ENCODE measurements at regions not wholly inside any gene's neighbourhood (a gene's known extent, or its start where the extent isn't known, plus 50 kb on each side); places are given as distances from the start of the nearest gene placed in this dataset.
"Not testable (repeated sequence)": the region's sequence is repeated elsewhere in the genome, so short reads cannot be mapped to it uniquely, and the experiment has no call there.

GRCh38 chr15:29529043-29529442 is 259.4 kb upstream of the NSMCE3 start:
- no peak for ATAC-seq
- H3K9me3 Mint-ChIP-seq: no peaks in the 10 kb centered on the region
- DNase-seq: no peak
- no peaks in the 10 kb centered on the region for H3K4me1 Mint-ChIP-seq (ENCODE audit: low read depth)
- H3K36me3 Mint-ChIP-seq (ENCODE audit: insufficient read depth): no peaks in the 10 kb centered on the region
- no peak overlapping the region for H3K4me3 Mint-ChIP-seq
- peaks cover 10% of the 10 kb centered on the region for H3K27me3 Mint-ChIP-seq (ENCODE audit: low read depth)

- DNase-seq (no peak), ATAC-seq (no peak)
- no peak overlapping the region for H3K4me3 Mint-ChIP-seq
- no peaks in the 10 kb centered on the region for H3K9me3 Mint-ChIP-seq
- H3K27me3 Mint-ChIP-seq (ENCODE audit: low read depth): peaks cover 10% of the 10 kb centered on the region
- no peaks in the 10 kb centered on the region for H3K4me1 Mint-ChIP-seq (ENCODE audit: low read depth)
- H3K36me3 Mint-ChIP-seq (ENCODE audit: insufficient read depth): no peaks in the 10 kb centered on the region
Measured at GRCh38 chr15:29528276-29528675, 258.7 kb upstream of the NSMCE3 start.

- ATAC-seq: no peak
- no peaks in the 10 kb centered on the region for H3K4me1 Mint-ChIP-seq (ENCODE audit: low read depth)
- H3K4me3 Mint-ChIP-seq: no peak overlapping the region
- no peaks in the 10 kb centered on the region for H3K36me3 Mint-ChIP-seq (ENCODE audit: insufficient read depth)
- DNase-seq: no peak
- H3K27me3 Mint-ChIP-seq (ENCODE audit: low read depth): peaks cover 6% of the 10 kb centered on the region
- H3K9me3 Mint-ChIP-seq: no peaks in the 10 kb centered on the region
Measured at GRCh38 chr15:29526802-29527201, 257.2 kb upstream of the NSMCE3 start.

DNA sequence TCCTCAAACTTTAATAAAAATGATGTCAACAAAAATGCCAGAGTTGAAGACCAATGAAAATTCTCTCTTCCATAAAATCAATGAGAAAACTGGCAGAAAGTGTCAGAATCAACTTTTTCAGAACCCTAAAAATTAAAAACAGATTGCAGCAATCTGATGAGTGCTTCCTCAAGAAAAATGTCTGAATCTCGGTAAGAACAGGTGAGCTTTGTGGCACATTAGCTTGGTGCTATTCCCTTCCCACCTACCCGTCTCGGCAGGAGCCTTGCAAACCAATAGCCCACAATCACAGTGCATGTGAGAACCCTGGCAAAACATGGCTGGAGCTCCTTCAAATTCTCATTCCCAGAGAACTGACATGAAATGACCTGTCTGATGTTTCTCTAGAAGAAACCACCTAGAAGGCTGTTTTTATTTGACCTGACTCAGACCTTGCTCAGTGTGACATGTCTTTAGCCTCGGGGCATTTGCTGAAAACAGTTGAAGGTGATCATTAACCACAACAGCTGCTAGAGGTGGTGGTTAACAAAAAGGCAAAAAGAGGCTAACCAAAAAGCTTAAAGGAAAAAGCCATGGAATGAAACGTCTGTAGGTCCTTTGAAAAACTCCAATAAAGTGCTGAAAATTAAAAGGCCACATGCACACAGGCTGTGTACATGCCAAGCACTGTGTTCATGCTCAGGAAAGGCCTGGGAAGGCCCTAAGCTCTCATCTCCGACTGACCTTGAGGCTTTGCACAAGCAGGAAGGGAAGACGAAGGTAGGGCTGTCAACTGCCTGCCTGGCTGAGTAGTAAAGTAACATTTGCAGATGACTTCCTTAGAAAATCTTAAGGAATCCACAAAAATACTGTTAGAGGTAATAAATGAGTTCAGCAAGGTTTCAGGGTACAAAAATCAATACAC is 253.0 kb upstream of the NSMCE3 start:
- Mint-ChIP-seq H3K9me3 (peaks cover 12% of the 10 kb centered on the region), H3K36me3 (ENCODE audit: insufficient read depth) (no peaks in the 10 kb centered on the region)
- ATAC-seq: no peak

GRCh38 chr15:29518442-29518841 is 248.8 kb upstream of the NSMCE3 start:
- no peak for DNase-seq
- ATAC-seq: no peak
- peaks cover 3% of the 10 kb centered on the region for H3K27me3 Mint-ChIP-seq (ENCODE audit: low read depth)
- H3K4me1 Mint-ChIP-seq (ENCODE audit: low read depth): no peaks in the 10 kb centered on the region
- H3K4me3 Mint-ChIP-seq: no peak overlapping the region
- peaks cover 12% of the 10 kb centered on the region for H3K9me3 Mint-ChIP-seq
- no peaks in the 10 kb centered on the region for H3K36me3 Mint-ChIP-seq (ENCODE audit: insufficient read depth)

More for the DNA sequence above, 253.0 kb upstream of the NSMCE3 start:
- Mint-ChIP-seq H3K4me1 (ENCODE audit: low read depth) (no peaks in the 10 kb centered on the region), H3K4me3 (no peak overlapping the region), H3K27me3 (ENCODE audit: low read depth) (peaks cover 3% of the 10 kb centered on the region)
- DNase-seq: no peak

GRCh38 chr15:29517829-29518228 is 248.2 kb upstream of the NSMCE3 start:
- H3K36me3 Mint-ChIP-seq (ENCODE audit: insufficient read depth): no peaks in the 10 kb centered on the region
- peaks cover 3% of the 10 kb centered on the region for H3K27me3 Mint-ChIP-seq (ENCODE audit: low read depth)
- ATAC-seq (no peak), DNase-seq (no peak)
- H3K4me3 Mint-ChIP-seq: no peak overlapping the region
- peaks cover 12% of the 10 kb centered on the region for H3K9me3 Mint-ChIP-seq
- no peaks in the 10 kb centered on the region for H3K4me1 Mint-ChIP-seq (ENCODE audit: low read depth)

DNA sequence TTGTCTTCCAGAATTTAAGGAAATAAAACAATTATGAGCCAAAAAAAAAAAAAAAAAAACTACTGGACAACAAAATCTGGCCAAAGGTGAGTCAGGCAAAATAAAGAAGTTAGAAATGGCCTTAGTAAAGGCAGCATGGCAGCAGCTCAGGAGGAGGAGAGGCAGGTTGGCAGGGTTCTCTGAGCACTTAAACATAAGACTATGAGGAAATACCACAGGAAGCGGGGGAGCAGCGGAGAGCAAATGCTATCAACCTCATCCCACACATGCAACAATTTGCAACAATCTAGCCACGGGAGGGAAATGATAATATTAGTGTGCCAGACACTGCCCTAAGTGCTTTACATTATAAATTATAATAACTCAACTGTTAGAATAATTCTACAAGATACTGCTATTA is 247.3 kb upstream of the NSMCE3 start:
- DNase-seq (no peak), ATAC-seq (no peak)
- H3K9me3 Mint-ChIP-seq: peaks cover 12% of the 10 kb centered on the region
- no peak overlapping the region for H3K4me3 Mint-ChIP-seq
- H3K27me3 Mint-ChIP-seq (ENCODE audit: low read depth): peaks cover 3% of the 10 kb centered on the region
- H3K36me3 Mint-ChIP-seq (ENCODE audit: insufficient read depth): no peaks in the 10 kb centered on the region
- no peaks in the 10 kb centered on the region for H3K4me1 Mint-ChIP-seq (ENCODE audit: low read depth)

- ATAC-seq (no peak), DNase-seq (no peak)
- Mint-ChIP-seq H3K4me3 (no peak overlapping the region), H3K9me3 (peaks cover 11% of the 10 kb centered on the region), H3K36me3 (ENCODE audit: insufficient read depth) (no peaks in the 10 kb centered on the region), H3K27me3 (ENCODE audit: low read depth) (peaks cover 2% of the 10 kb centered on the region), H3K4me1 (ENCODE audit: low read depth) (no peaks in the 10 kb centered on the region)
Measured at GRCh38 chr15:29514926-29515325, 245.3 kb upstream of the NSMCE3 start.

- H3K9me3 Mint-ChIP-seq: peaks cover 8% of the 10 kb centered on the region
- no peaks in the 10 kb centered on the region for H3K36me3 Mint-ChIP-seq (ENCODE audit: insufficient read depth)
- no peak for ATAC-seq
- DNase-seq: no peak
- H3K27me3 Mint-ChIP-seq (ENCODE audit: low read depth): peaks cover 1% of the 10 kb centered on the region
- H3K4me1 Mint-ChIP-seq (ENCODE audit: low read depth): no peaks in the 10 kb centered on the region
- H3K4me3 Mint-ChIP-seq: no peak overlapping the region
Measured at GRCh38 chr15:29511663-29512062, 242.0 kb upstream of the NSMCE3 start.

DNA sequence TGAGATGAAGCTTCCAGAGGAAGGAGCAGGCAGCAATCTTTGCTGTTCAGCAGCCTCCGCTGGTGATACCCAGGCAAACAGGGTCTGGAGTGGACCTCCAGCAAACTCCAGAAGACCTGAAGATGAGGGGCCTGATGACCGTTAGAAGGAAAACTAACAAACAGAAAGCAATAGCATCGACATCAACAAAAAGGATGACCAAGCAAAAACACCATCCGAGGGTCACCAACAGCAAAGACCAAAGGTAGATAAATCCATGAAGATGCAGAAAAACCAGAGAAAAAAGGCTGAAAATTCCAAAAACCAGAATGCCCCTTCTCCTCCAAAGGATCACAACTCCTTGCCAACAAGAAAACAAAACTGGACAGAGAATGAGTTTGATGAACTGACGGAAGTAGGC is 235.9 kb upstream of the NSMCE3 start:
- not testable (repeated sequence) for ATAC-seq; H3K4me3 Mint-ChIP-seq; H3K4me1 Mint-ChIP-seq (ENCODE audit: low read depth); DNase-seq; H3K27me3 Mint-ChIP-seq (ENCODE audit: low read depth); H3K36me3 Mint-ChIP-seq (ENCODE audit: insufficient read depth)
- H3K9me3 Mint-ChIP-seq: peaks cover 17% of the 10 kb centered on the region

DNA sequence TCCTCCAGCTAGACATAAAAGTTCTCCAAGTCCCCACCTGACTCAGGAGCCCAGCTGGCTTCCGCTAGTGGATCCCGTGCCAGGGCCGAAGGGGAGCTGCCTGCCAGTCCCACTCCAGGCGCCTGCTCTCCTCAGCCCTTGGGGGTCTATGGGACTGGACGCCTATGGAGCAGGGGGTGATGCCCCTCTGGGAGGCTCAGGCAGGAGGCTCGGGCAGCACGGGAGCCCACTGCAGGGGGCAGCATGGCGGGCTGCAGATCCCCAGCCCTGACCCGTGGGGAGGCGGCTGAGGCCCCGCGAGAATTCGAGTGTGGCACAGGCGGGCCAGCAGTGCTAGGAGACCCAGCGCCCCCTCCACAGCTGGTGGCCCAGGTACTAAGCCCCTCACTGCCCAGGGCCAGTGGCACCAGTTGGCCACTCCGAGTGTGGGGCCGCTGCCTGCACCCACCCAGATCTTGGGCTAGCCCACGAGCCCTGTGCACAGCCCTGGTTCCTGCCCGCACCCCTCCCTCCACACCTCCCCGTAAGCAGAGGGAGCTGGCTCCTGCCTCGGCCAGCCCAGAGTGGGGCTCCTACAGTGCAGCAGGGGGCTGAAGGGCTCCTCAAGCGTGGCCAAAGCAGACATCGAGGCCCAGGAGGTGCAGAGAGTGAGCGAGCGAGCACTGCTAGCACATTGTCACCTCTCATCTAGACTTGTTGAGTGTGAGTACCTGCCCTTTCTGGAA is 221.3 kb upstream of the NSMCE3 start:
- Mint-ChIP-seq H3K4me1 (ENCODE audit: low read depth) (no peaks in the 10 kb centered on the region), H3K36me3 (ENCODE audit: insufficient read depth) (no peaks in the 10 kb centered on the region), H3K27me3 (ENCODE audit: low read depth) (peaks cover 2% of the 10 kb centered on the region), H3K9me3 (no peaks in the 10 kb centered on the region), H3K4me3 (no peak overlapping the region)
- ATAC-seq (no peak), DNase-seq (no peak)

DNA sequence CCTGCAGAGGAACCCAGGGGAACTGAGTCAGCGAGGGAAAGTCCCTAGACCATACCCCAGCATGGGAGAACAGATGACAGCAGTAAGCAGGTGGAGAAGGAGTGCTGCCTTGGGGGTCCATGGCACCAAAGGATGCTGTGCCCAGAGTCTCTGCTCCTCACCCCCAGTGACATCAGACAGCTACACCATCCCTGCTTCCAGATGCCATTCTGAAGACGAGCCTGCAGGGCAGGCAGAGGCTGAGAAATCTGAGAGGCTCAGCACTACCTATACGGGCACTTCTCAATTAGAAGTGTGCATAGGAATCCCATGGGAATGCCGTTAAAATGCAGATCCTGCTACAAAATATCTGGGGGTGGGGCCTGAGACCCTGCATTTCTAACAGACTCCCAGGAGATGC is 211.3 kb upstream of the NSMCE3 start:
- ATAC-seq: no peak
- Mint-ChIP-seq H3K4me1 (ENCODE audit: low read depth) (no peaks in the 10 kb centered on the region), H3K9me3 (no peaks in the 10 kb centered on the region), H3K4me3 (no peak overlapping the region), H3K36me3 (ENCODE audit: insufficient read depth) (no peaks in the 10 kb centered on the region), H3K27me3 (ENCODE audit: low read depth) (peaks cover 3% of the 10 kb centered on the region)
- no peak for DNase-seq

DNA sequence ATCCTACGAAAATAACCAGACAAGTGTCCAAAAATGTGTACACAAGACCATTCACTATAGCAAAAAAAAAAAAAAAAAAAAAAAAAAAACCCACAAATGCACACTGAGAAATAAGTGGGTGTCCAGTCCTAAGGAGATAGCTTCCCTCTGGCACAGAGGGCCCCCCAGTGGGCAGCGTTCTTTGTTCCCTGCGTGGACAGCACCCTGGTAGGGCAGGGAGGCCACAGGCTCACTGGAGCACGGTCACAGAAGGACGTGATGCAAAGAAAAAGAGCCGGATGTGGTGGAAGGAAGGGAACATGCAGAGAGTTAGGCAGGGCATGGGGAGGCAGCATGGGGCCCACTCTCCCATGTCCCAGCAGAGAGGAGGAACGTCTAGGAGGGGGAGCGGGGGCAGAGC is 210.7 kb upstream of the NSMCE3 start:
- no peaks in the 10 kb centered on the region for H3K36me3 Mint-ChIP-seq (ENCODE audit: insufficient read depth)
- DNase-seq (no peak), ATAC-seq (no peak)
- H3K9me3 Mint-ChIP-seq: no peaks in the 10 kb centered on the region
- no peak overlapping the region for H3K4me3 Mint-ChIP-seq
- H3K27me3 Mint-ChIP-seq (ENCODE audit: low read depth): peaks cover 3% of the 10 kb centered on the region
- no peaks in the 10 kb centered on the region for H3K4me1 Mint-ChIP-seq (ENCODE audit: low read depth)

DNA sequence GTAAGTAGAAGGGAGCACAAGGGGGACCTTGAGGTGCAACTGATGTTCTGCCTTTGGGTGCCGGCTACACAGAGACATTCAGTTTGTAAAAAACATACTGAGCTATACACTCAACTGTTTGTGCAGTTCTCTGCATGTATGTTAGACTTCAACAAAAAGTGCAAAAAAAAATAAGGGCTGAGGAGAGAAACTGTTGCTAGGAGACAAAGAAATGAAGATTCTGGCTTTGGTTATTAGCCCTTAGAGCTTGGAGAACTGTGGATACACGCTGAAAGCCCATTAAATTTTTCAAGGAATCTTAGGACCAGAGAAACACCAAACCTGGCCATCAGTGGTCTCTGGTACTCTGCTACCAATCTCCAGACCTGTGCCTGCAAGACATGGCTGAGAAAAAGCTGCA is 207.6 kb upstream of the NSMCE3 start:
- Mint-ChIP-seq H3K36me3 (ENCODE audit: insufficient read depth) (no peaks in the 10 kb centered on the region), H3K27me3 (ENCODE audit: low read depth) (peaks cover 2% of the 10 kb centered on the region)
- no peak for ATAC-seq

DNA sequence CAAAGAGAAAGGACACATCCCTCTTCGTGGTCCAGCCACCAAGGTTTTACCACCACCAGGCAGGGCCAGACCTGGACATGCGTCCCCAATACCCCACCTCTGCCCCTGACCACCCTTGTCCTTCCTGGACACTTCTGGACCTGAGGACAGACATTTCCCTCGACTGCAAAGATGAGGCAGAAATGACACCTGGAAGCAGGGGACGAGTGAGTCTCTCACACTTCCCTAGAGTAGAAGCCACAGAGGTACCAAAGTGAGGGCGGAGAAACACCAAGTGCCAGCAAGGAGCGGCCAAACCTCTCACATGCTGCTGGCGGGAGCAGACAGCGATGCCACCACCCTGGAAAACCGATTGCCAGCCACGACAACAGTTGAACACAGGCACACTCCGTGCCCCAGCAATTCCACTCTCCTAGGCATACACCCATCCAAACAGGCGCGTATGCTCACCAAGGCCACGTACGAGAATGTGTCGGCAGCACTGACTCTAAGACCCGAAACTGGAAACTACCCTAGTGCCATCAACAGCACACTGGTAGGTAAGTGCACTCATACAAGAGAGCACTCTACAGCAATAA is 207.0 kb upstream of the NSMCE3 start:
- no peak for ATAC-seq
- Mint-ChIP-seq H3K9me3 (no peaks in the 10 kb centered on the region), H3K27me3 (ENCODE audit: low read depth) (peaks cover 2% of the 10 kb centered on the region), H3K4me1 (ENCODE audit: low read depth) (no peaks in the 10 kb centered on the region), H3K36me3 (ENCODE audit: insufficient read depth) (no peaks in the 10 kb centered on the region), H3K4me3 (no peak overlapping the region)
- DNase-seq: no peak

More for the DNA sequence above, 207.6 kb upstream of the NSMCE3 start:
- Mint-ChIP-seq H3K4me3 (no peak overlapping the region), H3K9me3 (no peaks in the 10 kb centered on the region), H3K4me1 (ENCODE audit: low read depth) (no peaks in the 10 kb centered on the region)
- no peak for DNase-seq
